ENCODE measurements at regions not wholly inside any gene's neighbourhood (a gene's known extent, or its start where the extent isn't known, plus 50 kb on each side); places are given as distances from the start of the nearest gene placed in this dataset.
"Not testable (repeated sequence)": the region's sequence is repeated elsewhere in the genome, so short reads cannot be mapped to it uniquely, and the experiment has no call there.

DNA sequence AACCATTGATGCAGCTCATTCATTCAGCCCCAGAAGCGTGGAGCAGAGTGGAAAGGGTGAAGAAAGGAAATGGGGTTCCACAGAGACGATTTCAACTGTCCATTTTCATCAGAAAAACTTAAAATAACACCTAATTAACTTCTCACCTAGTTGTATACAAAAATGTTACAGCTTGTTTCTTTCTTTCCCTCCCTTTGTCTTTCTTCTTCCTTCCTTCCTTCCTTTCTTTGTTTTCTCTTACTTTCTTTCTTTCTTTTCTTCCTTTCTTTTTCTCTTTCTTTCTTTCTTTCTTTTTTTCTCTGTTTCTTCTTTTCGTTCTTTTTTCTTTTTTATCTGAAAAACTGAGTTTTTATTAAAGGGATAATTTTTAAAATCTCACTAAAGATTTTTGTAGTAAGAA, 105.9 kb upstream of the GNAI1 start:
- CTCF ChIA-PET, result interaction anchor here (1.1 kb wide), 1 partner anchor 8 kb away, joined by 4 read pairs; no protein-coding TSS in a partner anchor
- DNase-seq (ENCODE audit: extremely low spot score), result no peak
- TF ChIP-seq, protein P1, sequence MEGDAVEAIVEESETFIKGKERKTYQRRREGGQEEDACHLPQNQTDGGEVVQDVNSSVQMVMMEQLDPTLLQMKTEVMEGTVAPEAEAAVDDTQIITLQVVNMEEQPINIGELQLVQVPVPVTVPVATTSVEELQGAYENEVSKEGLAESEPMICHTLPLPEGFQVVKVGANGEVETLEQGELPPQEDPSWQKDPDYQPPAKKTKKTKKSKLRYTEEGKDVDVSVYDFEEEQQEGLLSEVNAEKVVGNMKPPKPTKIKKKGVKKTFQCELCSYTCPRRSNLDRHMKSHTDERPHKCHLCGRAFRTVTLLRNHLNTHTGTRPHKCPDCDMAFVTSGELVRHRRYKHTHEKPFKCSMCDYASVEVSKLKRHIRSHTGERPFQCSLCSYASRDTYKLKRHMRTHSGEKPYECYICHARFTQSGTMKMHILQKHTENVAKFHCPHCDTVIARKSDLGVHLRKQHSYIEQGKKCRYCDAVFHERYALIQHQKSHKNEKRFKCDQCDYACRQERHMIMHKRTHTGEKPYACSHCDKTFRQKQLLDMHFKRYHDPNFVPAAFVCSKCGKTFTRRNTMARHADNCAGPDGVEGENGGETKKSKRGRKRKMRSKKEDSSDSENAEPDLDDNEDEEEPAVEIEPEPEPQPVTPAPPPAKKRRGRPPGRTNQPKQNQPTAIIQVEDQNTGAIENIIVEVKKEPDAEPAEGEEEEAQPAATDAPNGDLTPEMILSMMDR (IDR thresholded peaks at IDR 0.05; ENCODE audit: control extremely low read depth, extremely low read depth, low read depth, missing control alignments), result no peak
- POLR2A ChIA-PET, result no interaction called here

DNA sequence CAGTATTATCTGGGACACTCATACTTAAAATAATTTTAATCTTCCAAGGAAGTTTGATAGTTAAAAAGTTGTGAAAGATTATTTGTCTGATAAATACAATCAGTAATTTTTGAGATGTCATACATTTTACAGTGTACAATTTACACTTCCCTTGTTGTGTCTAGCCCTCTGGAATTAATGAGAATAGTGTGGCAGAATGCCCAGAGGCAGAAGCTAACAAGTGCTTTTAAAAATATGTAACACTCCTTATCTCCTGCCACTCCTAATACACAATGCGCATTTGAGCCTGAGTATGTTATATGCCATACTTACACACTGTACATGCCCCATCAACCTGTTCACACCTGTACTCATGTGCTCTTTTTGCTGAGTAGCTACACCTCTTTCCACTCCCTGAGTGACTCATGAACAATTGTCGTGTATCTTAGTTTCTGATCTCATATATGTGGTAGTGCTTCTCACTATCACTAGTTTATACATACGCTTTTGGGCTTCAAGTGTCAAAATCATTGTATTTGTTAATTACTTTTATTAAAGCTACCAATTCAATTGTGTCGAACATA, 106.9 kb upstream of the GNAI1 start:
- ChIA-PET POLR2A (no interaction called here), CTCF (no interaction called here)
- TF ChIP-seq, protein P1 (IDR thresholded peaks at IDR 0.05; ENCODE audit: control extremely low read depth, extremely low read depth, low read depth, missing control alignments), result no peak
- no peak for DNase-seq (ENCODE audit: extremely low spot score)

DNA sequence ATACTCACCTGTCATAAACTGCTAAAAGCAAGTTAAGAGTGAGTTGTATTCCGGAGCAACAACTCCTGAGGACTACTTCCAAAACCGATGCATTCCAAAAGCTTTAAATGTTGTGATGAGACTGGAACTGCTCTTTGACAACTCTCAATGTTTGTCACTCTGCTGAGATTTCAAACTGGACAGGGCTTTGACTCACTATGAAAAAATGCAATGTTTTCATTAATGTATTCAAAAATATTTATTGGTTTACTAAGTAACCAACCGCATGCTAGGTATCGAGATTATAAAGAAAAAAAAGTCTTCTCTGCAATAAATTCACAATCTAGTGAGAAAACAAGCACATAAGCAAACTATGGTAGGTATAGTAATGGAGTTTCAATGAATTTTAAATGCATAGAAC, 107.9 kb upstream of the GNAI1 start:
- ChIA-PET CTCF (no interaction called here), POLR2A (no interaction called here)
- TF ChIP-seq, protein P1 (IDR thresholded peaks at IDR 0.05; ENCODE audit: control extremely low read depth, extremely low read depth, low read depth, missing control alignments), result no peak
- no peak for DNase-seq (ENCODE audit: extremely low spot score)

- CTCF ChIA-PET, result interaction anchor here (0.8 to 1.8 kb wide), 4 partner anchors 9 to 722 kb away, joined by 3 to 6 read pairs (median 4); no protein-coding TSS in a partner anchor
- DNase-seq (ENCODE audit: extremely low spot score); POLR2A ChIA-PET: not testable (repeated sequence)
Measured at GRCh38 chr7:80020277-80020676, 114.4 kb upstream of the GNAI1 start.

DNA sequence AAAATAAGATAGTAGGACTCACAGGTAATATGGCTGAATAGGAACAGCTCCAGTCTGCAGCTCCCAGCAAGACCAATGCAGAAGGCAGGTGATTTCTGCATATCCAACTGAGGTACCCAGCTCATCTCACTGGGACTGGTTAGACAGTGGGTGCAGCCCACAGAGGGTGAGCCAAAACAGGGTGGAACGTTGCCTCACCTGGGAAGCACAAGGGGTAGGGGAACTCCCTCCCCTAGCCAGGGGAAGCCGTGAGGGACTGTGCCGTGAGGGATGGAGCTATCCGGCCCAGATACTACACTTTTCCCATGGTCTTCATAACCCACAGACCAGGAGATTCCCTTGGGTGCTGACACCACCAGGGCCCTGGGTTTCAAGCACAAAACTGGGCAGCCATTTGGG, 114.8 kb upstream of the GNAI1 start:
- CTCF ChIA-PET, result interaction anchor here (0.8 to 1.8 kb wide), 4 partner anchors 10 to 722 kb away, joined by 3 to 6 read pairs (median 4); no protein-coding TSS in a partner anchor
- DNase-seq (ENCODE audit: extremely low spot score); POLR2A ChIA-PET: not testable (repeated sequence)

- peak; percentile 58 for DNase-seq (ENCODE audit: extremely low spot score)
- TF ChIP-seq, protein P1 (IDR thresholded peaks at IDR 0.05; ENCODE audit: control extremely low read depth, extremely low read depth, low read depth, missing control alignments), result peak; percentile 76
- CTCF ChIA-PET, result interaction anchor here (0.8 to 1.7 kb wide), 3 partner anchors 10 to 721 kb away, joined by 4 to 6 read pairs (median 4); no protein-coding TSS in a partner anchor
- POLR2A ChIA-PET, result no interaction called here
Measured at GRCh38 chr7:80018941-80019808, 115.5 kb upstream of the GNAI1 start.

DNA sequence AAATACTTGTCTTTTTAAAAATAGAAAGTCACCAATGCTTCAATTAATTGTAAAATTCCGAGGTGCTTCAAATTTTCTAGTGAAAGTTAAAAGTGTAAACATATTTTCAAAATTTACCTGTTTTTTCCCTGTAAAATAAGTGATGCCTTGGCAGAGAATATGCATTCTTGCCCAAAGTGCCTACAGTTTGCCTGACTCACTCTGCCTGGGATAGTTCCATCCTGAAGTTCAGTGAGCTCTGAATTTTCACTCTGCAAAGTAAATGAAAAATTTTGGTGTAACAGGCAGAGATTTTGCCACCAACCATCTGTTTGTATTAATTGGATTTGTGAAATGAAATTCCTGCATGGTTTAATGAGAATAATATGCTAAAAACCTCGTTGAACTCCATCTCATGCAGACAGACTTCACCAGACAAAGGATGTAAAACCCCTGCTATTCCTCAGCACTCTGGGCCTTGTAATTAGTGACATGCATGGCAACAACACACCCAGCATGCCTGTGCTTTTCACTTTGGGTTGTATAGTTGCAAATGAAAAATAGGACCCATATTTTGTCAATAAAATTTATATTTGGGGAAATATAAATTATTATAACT, 117.4 kb upstream of the GNAI1 start:
- ChIA-PET CTCF (no interaction called here), POLR2A (no interaction called here)
- no peak for DNase-seq (ENCODE audit: extremely low spot score)
- TF ChIP-seq, protein P1 (IDR thresholded peaks at IDR 0.05; ENCODE audit: control extremely low read depth, extremely low read depth, low read depth, missing control alignments), result no peak
